Mesendoderm (in vitro differentiated cells): ENCODE measurements at regions not wholly inside any gene's neighbourhood (a gene's known extent, or its start where the extent isn't known, plus 50 kb on each side); places are given as distances from the start of the nearest gene placed in this dataset.

Source experiments
- DNase-seq: peaks from one replicate; pipeline ENCODE4 v3.0.0; 2013
- H2AK5ac ChIP-seq: 2 replicates; pipeline ENCODE4 v1.6.1; 2013; ENCODE audit warnings: low read length, inconsistent platforms
- H2BK120ac ChIP-seq: 2 replicates; pipeline ENCODE4 v1.6.1; 2013; ENCODE audit warnings: low read depth, mild to moderate bottlenecking, low read length, moderate library complexity, mixed read lengths
- H2BK15ac ChIP-seq: replicated peaks from 2 replicates; pipeline ENCODE4 v1.6.1; 2013; ENCODE audit warnings: low read depth, mild to moderate bottlenecking, moderate library complexity
- H2BK5ac ChIP-seq: 2 replicates; pipeline ENCODE4 v1.6.1; 2013; ENCODE audit warnings: low read length, inconsistent platforms
- H3K18ac ChIP-seq: 2 replicates; pipeline ENCODE4 v1.6.1; 2013; ENCODE audit warnings: mild to moderate bottlenecking, low read length, mixed read lengths
- H3K23ac ChIP-seq: one replicate; pipeline ENCODE4 v1.6.1; 2013; ENCODE audit warnings: low read length
- H3K27ac ChIP-seq: 2 replicates; pipeline ENCODE4 v1.5.1; 2013; ENCODE audit warnings: low read depth, mild to moderate bottlenecking, inconsistent platforms, low read length, moderate library complexity
- H3K27me3 ChIP-seq: 2 replicates; pipeline ENCODE4 v1.6.1; 2013; ENCODE audit warnings: low read length, control low read depth, mild to moderate bottlenecking, inconsistent platforms; ENCODE audit not compliant: insufficient read depth, poor library complexity
- H3K36me3 ChIP-seq: 2 replicates; pipeline ENCODE4 v1.6.1; 2013; ENCODE audit warnings: low read length, inconsistent platforms; ENCODE audit not compliant: control insufficient read depth, insufficient read depth
- H3K4ac ChIP-seq: one replicate; pipeline ENCODE4 v1.6.1; 2013; ENCODE audit warnings: low read depth, mild to moderate bottlenecking, low read length, moderate library complexity
- H3K4me1 ChIP-seq: 2 replicates; pipeline ENCODE4 v1.6.1; 2013; ENCODE audit warnings: low read depth, low read length, inconsistent platforms; ENCODE audit not compliant: control insufficient read depth
- H3K4me2 ChIP-seq: 2 replicates; pipeline ENCODE4 v1.6.1; 2013; ENCODE audit warnings: low read length
- H3K4me3 ChIP-seq: 2 replicates; pipeline ENCODE4 v1.5.1; 2013; ENCODE audit warnings: mild to moderate bottlenecking, low read length
- H3K56ac ChIP-seq: one replicate; pipeline ENCODE4 v1.6.1; 2013; ENCODE audit warnings: low read length
- H3K79me1 ChIP-seq: 2 replicates; pipeline ENCODE4 v1.6.1; 2013; ENCODE audit warnings: low read length, inconsistent platforms
- H3K79me2 ChIP-seq: 2 replicates; pipeline ENCODE4 v1.6.1; 2013; ENCODE audit warnings: mild to moderate bottlenecking, low read length; ENCODE audit not compliant: control insufficient read depth, insufficient read depth
- H3K9ac ChIP-seq: 2 replicates; pipeline ENCODE4 v1.6.1; 2013; ENCODE audit warnings: low read length, inconsistent platforms
- H4K5ac ChIP-seq: one replicate; pipeline ENCODE4 v1.6.1; 2013; ENCODE audit warnings: low read length
- H4K8ac ChIP-seq: one replicate; pipeline ENCODE4 v1.6.1; 2013; ENCODE audit warnings: low read depth, mild to moderate bottlenecking, control low read depth, low read length, moderate library complexity
- WGBS: extraction: QIAGEN DNeasy Blood & Tissue Kit; methylation state at CpG from one replicate; pipeline ENCODE4 v1.1.7; 2013; ENCODE audit warnings: low lambda C conversion rate, missing lambda C conversion rate; ENCODE audit not compliant: insufficient coverage; ENCODE audit errors: extremely low coverage; 5-methylcytosine and 5-hydroxymethylcytosine counted together

DNA sequence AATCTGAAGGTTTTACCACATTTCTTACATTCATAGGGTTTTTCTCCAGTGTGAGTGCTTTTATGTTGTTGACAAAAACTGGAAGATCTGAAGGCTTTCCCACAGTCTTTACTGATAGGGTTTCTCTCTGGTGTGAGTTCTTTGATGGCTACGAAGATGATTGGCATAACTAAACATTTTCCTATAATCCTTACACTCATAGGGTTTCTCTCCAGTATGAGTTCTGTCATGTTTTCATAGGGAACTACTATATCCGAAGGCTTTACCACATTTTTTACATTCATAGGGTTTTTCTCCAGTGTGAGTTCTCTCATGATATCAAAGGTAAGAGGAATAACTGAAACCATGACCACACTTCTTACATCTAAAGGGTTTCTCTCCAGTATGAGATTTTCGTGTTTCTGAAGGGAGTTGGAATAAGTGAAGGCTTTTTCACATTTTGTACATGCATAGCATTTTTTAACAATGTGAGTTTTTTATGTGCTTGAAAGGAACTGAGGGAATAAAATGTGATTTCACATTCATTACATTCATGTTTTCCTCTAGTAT is 1987.7 kb downstream of the TP53TG3F start:
- no peak overlapping the region for H3K56ac ChIP-seq
- no peak overlapping the region for H4K5ac ChIP-seq
- H3K79me1 ChIP-seq = no peaks in the 10 kb centered on the region
- no peak overlapping the region for H4K8ac ChIP-seq
- no peak overlapping the region for H3K4me2 ChIP-seq
- no peaks in the 10 kb centered on the region for H3K79me2 ChIP-seq
- no peak overlapping the region for H2BK5ac ChIP-seq
- no peak overlapping the region for H3K4me3 ChIP-seq
- no peak overlapping the region for H3K23ac ChIP-seq
- H3K4me1 ChIP-seq = no peaks in the 10 kb centered on the region
- H3K27ac ChIP-seq = no peak overlapping the region
- H3K18ac ChIP-seq = no peak overlapping the region
- H2BK120ac ChIP-seq = no peak overlapping the region
- no peak overlapping the region for H3K9ac ChIP-seq
- WGBS = no CpG with 5 or more reads among the region's 3 CpGs
- H2BK15ac ChIP-seq = no peak overlapping the region
- DNase-seq = no peak
- H3K27me3 ChIP-seq = no peaks in the 10 kb centered on the region
- H2AK5ac ChIP-seq = no peak overlapping the region
- H3K36me3 ChIP-seq = no peaks in the 10 kb centered on the region
- no peak overlapping the region for H3K4ac ChIP-seq

DNA sequence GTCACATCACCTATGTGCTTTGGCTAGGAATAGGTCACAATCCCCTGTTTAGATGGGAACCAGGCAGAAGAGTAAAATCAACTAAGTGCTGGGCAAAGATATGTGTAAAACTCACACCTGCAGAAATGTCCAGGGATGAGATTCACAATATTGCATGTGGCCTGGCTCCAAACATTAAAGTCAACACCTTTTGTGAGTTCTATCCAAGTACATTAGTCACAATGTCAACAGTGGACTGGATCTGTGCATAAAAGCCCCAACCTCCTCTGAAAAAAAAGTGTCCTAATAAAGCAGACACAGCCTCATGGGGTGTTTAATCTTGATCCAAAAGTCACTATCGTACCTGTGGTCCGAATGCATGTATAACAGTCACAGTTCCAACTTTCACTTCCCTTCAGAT is 1990.3 kb downstream of the TP53TG3F start:
- Histone ChIP-seq H2BK5ac (no peak overlapping the region), H3K27me3 (no peaks in the 10 kb centered on the region), H3K79me1 (no peaks in the 10 kb centered on the region), H2BK15ac (no peak overlapping the region), H3K4ac (no peak overlapping the region), H3K23ac (no peak overlapping the region), H3K4me1 (no peaks in the 10 kb centered on the region), H3K4me3 (no peak overlapping the region), H3K18ac (no peak overlapping the region), H3K9ac (no peak overlapping the region), H3K27ac (no peak overlapping the region), H3K56ac (no peak overlapping the region), H3K79me2 (no peaks in the 10 kb centered on the region), H3K36me3 (no peaks in the 10 kb centered on the region), H3K4me2 (no peak overlapping the region), H2BK120ac (no peak overlapping the region), H4K5ac (no peak overlapping the region), H4K8ac (no peak overlapping the region), H2AK5ac (no peak overlapping the region)
- no CpG with 5 or more reads among the region's 2 CpGs for WGBS
- no peak for DNase-seq

DNA sequence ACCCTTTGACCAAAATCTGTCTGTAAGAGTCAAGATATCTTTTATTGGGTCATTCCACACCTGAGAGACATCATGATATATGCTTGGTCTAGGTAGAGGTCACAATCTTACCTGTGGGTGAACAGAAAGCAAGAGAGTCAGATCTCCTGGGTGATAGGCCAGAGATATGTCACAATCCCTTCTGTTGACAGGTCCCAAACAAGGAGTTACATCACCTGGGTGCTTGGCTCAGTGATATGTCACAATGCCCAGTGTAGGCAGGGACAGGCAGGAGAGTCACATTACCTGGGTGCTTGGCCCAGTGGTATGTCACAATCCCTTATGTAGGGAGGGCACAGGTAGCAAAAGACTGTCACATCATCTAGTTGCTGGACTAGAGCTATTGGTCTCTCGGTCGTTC is 1991.2 kb downstream of the TP53TG3F start:
- H3K4me1 ChIP-seq = no peaks in the 10 kb centered on the region
- H2BK15ac ChIP-seq = no peak overlapping the region
- H2BK120ac ChIP-seq = no peak overlapping the region
- DNase-seq = no peak
- H3K56ac ChIP-seq = no peak overlapping the region
- no peak overlapping the region for H3K9ac ChIP-seq
- H3K27me3 ChIP-seq = no peaks in the 10 kb centered on the region
- H3K23ac ChIP-seq = no peak overlapping the region
- H4K5ac ChIP-seq = no peak overlapping the region
- H4K8ac ChIP-seq = no peak overlapping the region
- H3K4me3 ChIP-seq = no peak overlapping the region
- no peak overlapping the region for H2AK5ac ChIP-seq
- no peak overlapping the region for H3K4me2 ChIP-seq
- H2BK5ac ChIP-seq = no peak overlapping the region
- H3K36me3 ChIP-seq = no peaks in the 10 kb centered on the region
- no peak overlapping the region for H3K18ac ChIP-seq
- H3K4ac ChIP-seq = no peak overlapping the region
- no peaks in the 10 kb centered on the region for H3K79me1 ChIP-seq
- no peaks in the 10 kb centered on the region for H3K79me2 ChIP-seq
- no CpG with 5 or more reads among the region's 2 CpGs for WGBS
- no peak overlapping the region for H3K27ac ChIP-seq

DNA sequence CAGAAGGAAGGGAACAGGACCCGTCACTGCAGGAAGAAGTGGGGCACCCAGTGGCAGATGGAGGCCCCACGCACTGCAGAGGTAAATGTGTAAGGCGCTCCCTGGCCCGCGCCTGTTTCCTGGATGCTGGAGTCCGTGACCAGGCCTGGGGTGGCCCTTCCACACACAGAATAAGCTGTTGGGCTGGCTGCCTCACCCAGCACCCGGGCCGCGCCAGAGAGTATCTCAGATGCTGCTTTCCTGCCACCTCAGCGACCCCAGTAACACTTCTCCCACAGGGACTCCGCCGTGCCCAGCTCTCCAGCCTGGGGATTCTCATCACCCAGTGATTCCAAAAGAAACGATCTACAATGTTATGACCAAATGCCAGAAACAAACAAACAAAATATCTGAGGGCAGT is 1993.1 kb downstream of the TP53TG3F start:
- no peak for DNase-seq
- no CpG with 5 or more reads among the region's 13 CpGs for whole genome bisulfite sequencing
- H4K5ac ChIP-seq = no peak overlapping the region
- no peak overlapping the region for H2BK15ac ChIP-seq
- no peaks in the 10 kb centered on the region for H3K79me1 ChIP-seq
- H3K56ac ChIP-seq = no peak overlapping the region
- H2AK5ac ChIP-seq = no peak overlapping the region
- H3K4ac ChIP-seq = no peak overlapping the region
- H3K4me3 ChIP-seq = no peak overlapping the region
- H3K27me3 ChIP-seq = no peaks in the 10 kb centered on the region
- no peak overlapping the region for H3K4me2 ChIP-seq
- H4K8ac ChIP-seq = no peak overlapping the region
- no peaks in the 10 kb centered on the region for H3K36me3 ChIP-seq
- no peak overlapping the region for H2BK5ac ChIP-seq
- H3K4me1 ChIP-seq = no peaks in the 10 kb centered on the region
- no peak overlapping the region for H2BK120ac ChIP-seq
- H3K79me2 ChIP-seq = no peaks in the 10 kb centered on the region
- no peak overlapping the region for H3K18ac ChIP-seq
- H3K23ac ChIP-seq = no peak overlapping the region
- no peak overlapping the region for H3K9ac ChIP-seq
- H3K27ac ChIP-seq = no peak overlapping the region

DNA sequence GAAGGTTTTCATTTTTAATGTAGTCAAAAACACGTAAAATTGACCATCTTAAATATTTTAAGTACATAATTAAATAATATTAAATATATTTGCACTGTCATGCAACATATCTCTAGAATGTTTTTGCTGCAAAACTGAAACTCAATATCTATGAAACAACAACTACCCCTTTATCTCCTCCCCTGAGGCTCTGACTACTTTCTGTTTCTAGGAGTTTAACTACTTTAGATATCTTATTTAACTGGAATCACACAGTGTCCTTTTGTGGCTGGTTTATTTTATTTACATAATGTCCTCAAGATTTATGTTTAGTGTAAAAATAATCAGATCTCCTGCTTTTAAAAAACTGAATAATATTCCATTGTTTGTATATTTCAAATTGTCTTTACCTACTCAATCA is 2003.9 kb downstream of the TP53TG3F start:
- H3K36me3 ChIP-seq = no peaks in the 10 kb centered on the region
- no peak overlapping the region for H3K27ac ChIP-seq
- H3K27me3 ChIP-seq = no peaks in the 10 kb centered on the region
- no peak overlapping the region for H2BK15ac ChIP-seq
- no peaks in the 10 kb centered on the region for H3K4me1 ChIP-seq
- no peak overlapping the region for H2AK5ac ChIP-seq
- H3K56ac ChIP-seq = no peak overlapping the region
- H2BK120ac ChIP-seq = no peak overlapping the region
- no peak overlapping the region for H3K4ac ChIP-seq
- no peak overlapping the region for H4K8ac ChIP-seq
- no peak overlapping the region for H3K23ac ChIP-seq
- H3K18ac ChIP-seq = no peak overlapping the region
- no peak overlapping the region for H2BK5ac ChIP-seq
- no peak overlapping the region for H3K9ac ChIP-seq
- no peak overlapping the region for H4K5ac ChIP-seq
- no peak overlapping the region for H3K4me2 ChIP-seq
- no peak for DNase-seq
- H3K79me1 ChIP-seq = no peaks in the 10 kb centered on the region
- H3K4me3 ChIP-seq = no peak overlapping the region
- no CpG with 5 or more reads among the region's 1 CpG for WGBS
- H3K79me2 ChIP-seq = no peaks in the 10 kb centered on the region

DNA sequence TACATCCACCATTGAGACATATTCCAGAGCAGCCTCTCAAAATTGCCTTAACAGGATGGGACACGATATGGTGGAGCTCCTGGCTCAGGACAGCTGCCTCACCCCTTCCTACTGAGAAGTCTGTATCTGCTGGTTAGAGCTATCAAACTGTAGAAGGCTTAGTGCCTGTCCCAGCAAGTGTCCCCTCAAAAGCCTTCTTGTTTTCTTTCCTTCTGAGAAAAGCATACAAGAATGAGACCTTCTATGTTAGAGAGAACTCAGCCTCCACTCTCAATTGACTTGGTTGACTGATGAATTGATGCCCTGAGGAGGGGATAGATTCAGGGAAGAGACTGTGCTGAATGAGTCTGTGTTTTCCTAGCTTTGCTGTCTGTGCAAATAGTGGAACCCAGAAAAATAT is 2020.9 kb downstream of the TP53TG3F start:
- H2BK5ac ChIP-seq = no peak overlapping the region
- H3K9ac ChIP-seq = no peak overlapping the region
- no peak overlapping the region for H3K23ac ChIP-seq
- H2BK15ac ChIP-seq = no peak overlapping the region
- H3K18ac ChIP-seq = no peak overlapping the region
- no peak overlapping the region for H3K56ac ChIP-seq
- no peak overlapping the region for H3K4me3 ChIP-seq
- no peak overlapping the region for H3K27ac ChIP-seq
- no peak overlapping the region for H2AK5ac ChIP-seq
- H3K27me3 ChIP-seq = no peaks in the 10 kb centered on the region
- H4K5ac ChIP-seq = no peak overlapping the region
- no peak overlapping the region for H2BK120ac ChIP-seq
- no peaks in the 10 kb centered on the region for H3K79me2 ChIP-seq
- DNase-seq = no peak
- H3K36me3 ChIP-seq = no peaks in the 10 kb centered on the region
- WGBS = no CpG with 5 or more reads among the region's 1 CpG
- no peak overlapping the region for H3K4ac ChIP-seq
- H3K79me1 ChIP-seq = no peaks in the 10 kb centered on the region
- H3K4me2 ChIP-seq = no peak overlapping the region
- no peak overlapping the region for H4K8ac ChIP-seq
- no peaks in the 10 kb centered on the region for H3K4me1 ChIP-seq
